NT2/D1 (cell line): ENCODE measurements at regions not wholly inside any gene's neighbourhood (a gene's known extent, or its start where the extent isn't known, plus 50 kb on each side); places are given as distances from the start of the nearest gene placed in this dataset.

ENCODE experiments used
- SUZ12 ChIP-seq: IDR thresholded peaks from 2 replicates; pipeline ENCODE4 v1.6.1; 2011; ENCODE audit not compliant: insufficient read length, insufficient read depth; ENCODE audit errors: extremely low read depth
- YY1 ChIP-seq: IDR thresholded peaks from 2 replicates; pipeline ENCODE4 v1.6.1; 2011; ENCODE audit not compliant: insufficient read length, insufficient read depth
- ZNF274 ChIP-seq: IDR thresholded peaks from 2 replicates; pipeline ENCODE4 v1.6.1; 2011; ENCODE audit warnings: mild to moderate bottlenecking, low read depth, low read length

DNA sequence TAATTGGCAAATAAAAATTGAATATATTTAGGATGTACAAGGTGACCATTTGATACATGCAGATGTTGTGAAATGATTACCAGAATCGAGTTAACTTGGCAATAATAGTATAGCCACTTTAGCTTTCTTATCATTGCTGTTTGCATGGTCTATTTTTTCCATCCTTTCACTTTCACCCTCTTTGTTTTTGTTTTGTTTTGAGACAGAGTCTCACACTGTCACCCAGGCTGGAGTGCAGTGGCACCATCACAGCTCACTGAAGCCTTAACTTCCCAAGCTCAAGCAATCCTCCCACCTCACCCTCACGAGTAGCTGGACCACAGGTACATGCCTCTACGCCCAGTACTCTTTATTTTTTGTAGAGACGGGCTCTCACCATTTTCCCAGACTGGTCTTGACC is 218.6 kb upstream of the ADGRL3 start:
- TF ChIP-seq YY1 (no peak), ZNF274 (no peak), SUZ12 (no peak)
